ENCODE measurements at regions not wholly inside any gene's neighbourhood (a gene's known extent, or its start where the extent isn't known, plus 50 kb on each side); places are given as distances from the start of the nearest gene placed in this dataset.
A peak's percentile ranks its signal among the peaks of the same experiment; 100 is the strongest.

DNA sequence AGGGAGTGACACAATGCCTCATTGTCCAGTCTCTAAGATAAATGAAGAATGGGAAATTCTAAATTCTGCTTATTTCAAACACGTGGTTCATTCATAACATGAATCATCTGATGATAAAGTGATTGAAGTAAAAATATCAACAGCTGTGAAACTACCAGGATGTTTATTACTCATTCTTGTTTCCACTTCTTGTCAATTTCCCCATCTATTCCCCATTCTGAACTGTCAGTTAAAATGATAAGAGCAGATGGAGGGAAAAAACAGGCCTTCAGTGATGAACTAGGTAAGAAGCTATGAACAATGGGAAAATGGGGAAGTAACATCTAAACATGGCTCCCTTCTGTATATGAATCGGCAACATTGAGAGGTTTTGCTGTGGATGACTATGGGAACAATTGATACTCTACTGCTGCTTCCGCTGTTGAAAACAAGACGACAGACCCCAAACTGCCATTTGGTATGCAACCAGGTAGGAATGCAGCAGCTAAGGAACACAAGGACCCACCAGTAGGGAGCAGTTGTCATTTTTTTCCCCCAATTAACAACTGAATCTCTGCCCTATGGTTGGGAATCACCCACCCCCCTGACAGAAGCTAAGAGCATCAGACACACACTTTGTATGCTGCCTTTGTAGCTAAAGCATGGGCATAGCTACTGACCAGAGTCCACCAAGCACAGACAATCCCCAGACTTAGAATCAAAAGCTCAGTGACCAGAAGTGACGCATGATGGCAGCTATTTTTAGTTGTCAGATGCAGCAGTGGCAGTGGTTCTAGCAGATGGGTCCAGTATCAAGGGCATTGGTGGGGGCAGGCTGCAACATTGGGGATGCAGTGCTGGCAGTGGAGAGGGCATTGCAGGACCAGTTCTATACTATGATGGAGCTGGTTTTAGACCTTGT is 52.9 kb upstream of the ZNF366 start:
- Histone ChIP-seq H2AFZ (peak overlapping the region; percentile 19; the same call in 1 of the 2 replicates), H3K36me3 (ENCODE audit: insufficient read depth) (no peaks in the 10 kb centered on the region), H3K9me2 (ENCODE audit: insufficient read depth) (no peaks in the 10 kb centered on the region), H3K4me3 (no peak overlapping the region), H3F3A (replicated peaks; ENCODE audit: low read depth) (no peaks in the 10 kb centered on the region; the same call in 1 of the 2 replicates), H3K27me3 (ENCODE audit: insufficient read depth) (no peaks in the 10 kb centered on the region), H3K79me2 (replicated peaks; ENCODE audit: insufficient read depth) (no peaks in the 10 kb centered on the region), H3K4me1 (ENCODE audit: insufficient read depth) (peaks cover 33% of the 10 kb centered on the region), H4K20me1 (replicated peaks; ENCODE audit: insufficient read depth) (no peaks in the 10 kb centered on the region), H3K4me2 (peak overlapping the region; percentile 49; the same call in 1 of the 2 replicates), H3K27ac (ENCODE audit: low read depth) (peak overlapping the region; percentile 26; the same call in 1 of the 2 replicates)
- peaks cover 54% of the 10 kb centered on the region for H3K4me1 Mint-ChIP-seq
- ATAC-seq = no peak
- peak; percentile 27 for DNase-seq (ENCODE audit: low spot score)
- H3K27ac Mint-ChIP-seq = no peak overlapping the region
- H3K36me3 Mint-ChIP-seq (ENCODE audit: low read depth) = no peaks in the 10 kb centered on the region; the same call in 2 of the 3 replicates
- peaks cover 6% of the 10 kb centered on the region for H3K27me3 Mint-ChIP-seq (ENCODE audit: insufficient read depth, low read depth, poor library complexity)
- H3K4me3 Mint-ChIP-seq = no peak overlapping the region
- no peak for TF ChIP-seq CREB1 (CRISPR knock-in tag; IDR thresholded peaks at IDR 0.05; ENCODE audit: low read depth)
- peaks cover 5% of the 10 kb centered on the region for H3K9me3 Mint-ChIP-seq

DNA sequence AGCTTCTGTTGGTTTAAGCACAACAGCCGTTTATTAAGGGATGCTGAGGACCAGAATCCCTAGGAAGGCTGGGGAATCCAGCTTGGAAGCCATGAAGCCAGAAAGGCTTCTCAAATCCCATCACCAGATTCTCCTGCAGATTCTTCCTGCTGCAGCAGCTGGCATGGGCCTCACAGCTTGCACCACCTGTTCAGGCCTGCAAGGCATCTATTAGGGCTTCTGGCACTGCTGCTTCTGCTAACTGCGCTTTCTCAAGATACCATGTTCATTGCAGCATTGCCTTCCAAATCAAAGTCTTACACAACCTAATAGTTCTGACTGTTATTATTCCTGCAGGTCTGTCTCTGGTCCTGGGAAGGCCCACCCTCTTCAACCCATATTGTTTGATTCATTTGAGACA is 51.2 kb upstream of the ZNF366 start:
- Histone ChIP-seq H2AFZ (0 out of 2 replicates have a peak overlapping the region, but pooled peaks have one; percentile 19), H4K20me1 (replicated peaks; ENCODE audit: insufficient read depth) (no peaks in the 10 kb centered on the region), H3K9me2 (ENCODE audit: insufficient read depth) (no peaks in the 10 kb centered on the region; the same call in 1 of the 2 replicates), H3K27me3 (ENCODE audit: insufficient read depth) (no peaks in the 10 kb centered on the region), H3K4me3 (no peak overlapping the region), H3K4me2 (no peak overlapping the region), H3K36me3 (ENCODE audit: insufficient read depth) (no peaks in the 10 kb centered on the region), H3K27ac (ENCODE audit: low read depth) (no peak overlapping the region), H3F3A (replicated peaks; ENCODE audit: low read depth) (no peaks in the 10 kb centered on the region; the same call in 1 of the 2 replicates), H3K4me1 (ENCODE audit: insufficient read depth) (peaks cover 39% of the 10 kb centered on the region), H3K79me2 (replicated peaks; ENCODE audit: insufficient read depth) (no peaks in the 10 kb centered on the region)
- Mint-ChIP-seq H3K36me3 (ENCODE audit: low read depth) (no peaks in the 10 kb centered on the region; the same call in 2 of the 3 replicates), H3K4me1 (peaks cover 64% of the 10 kb centered on the region), H3K27ac (no peak overlapping the region), H3K9me3 (no peaks in the 10 kb centered on the region), H3K27me3 (ENCODE audit: insufficient read depth, low read depth, poor library complexity) (peaks cover 6% of the 10 kb centered on the region), H3K4me3 (no peak overlapping the region)
- ATAC-seq (no peak), DNase-seq (ENCODE audit: low spot score) (no peak)
- TF ChIP-seq ZNF114 (CRISPR knock-in tag; IDR thresholded peaks at IDR 0.05) = no peak
- no peak for TF ChIP-seq POLR2AphosphoS5 (IDR thresholded peaks at IDR 0.05; ENCODE audit: low read depth)
- no peak for TF ChIP-seq CREB1 (CRISPR knock-in tag; IDR thresholded peaks at IDR 0.05; ENCODE audit: low read depth)
- TF ChIP-seq, protein P1, sequence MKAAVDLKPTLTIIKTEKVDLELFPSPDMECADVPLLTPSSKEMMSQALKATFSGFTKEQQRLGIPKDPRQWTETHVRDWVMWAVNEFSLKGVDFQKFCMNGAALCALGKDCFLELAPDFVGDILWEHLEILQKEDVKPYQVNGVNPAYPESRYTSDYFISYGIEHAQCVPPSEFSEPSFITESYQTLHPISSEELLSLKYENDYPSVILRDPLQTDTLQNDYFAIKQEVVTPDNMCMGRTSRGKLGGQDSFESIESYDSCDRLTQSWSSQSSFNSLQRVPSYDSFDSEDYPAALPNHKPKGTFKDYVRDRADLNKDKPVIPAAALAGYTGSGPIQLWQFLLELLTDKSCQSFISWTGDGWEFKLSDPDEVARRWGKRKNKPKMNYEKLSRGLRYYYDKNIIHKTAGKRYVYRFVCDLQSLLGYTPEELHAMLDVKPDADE (IDR thresholded peaks at IDR 0.05) = no peak
- TF ChIP-seq, protein P2, sequence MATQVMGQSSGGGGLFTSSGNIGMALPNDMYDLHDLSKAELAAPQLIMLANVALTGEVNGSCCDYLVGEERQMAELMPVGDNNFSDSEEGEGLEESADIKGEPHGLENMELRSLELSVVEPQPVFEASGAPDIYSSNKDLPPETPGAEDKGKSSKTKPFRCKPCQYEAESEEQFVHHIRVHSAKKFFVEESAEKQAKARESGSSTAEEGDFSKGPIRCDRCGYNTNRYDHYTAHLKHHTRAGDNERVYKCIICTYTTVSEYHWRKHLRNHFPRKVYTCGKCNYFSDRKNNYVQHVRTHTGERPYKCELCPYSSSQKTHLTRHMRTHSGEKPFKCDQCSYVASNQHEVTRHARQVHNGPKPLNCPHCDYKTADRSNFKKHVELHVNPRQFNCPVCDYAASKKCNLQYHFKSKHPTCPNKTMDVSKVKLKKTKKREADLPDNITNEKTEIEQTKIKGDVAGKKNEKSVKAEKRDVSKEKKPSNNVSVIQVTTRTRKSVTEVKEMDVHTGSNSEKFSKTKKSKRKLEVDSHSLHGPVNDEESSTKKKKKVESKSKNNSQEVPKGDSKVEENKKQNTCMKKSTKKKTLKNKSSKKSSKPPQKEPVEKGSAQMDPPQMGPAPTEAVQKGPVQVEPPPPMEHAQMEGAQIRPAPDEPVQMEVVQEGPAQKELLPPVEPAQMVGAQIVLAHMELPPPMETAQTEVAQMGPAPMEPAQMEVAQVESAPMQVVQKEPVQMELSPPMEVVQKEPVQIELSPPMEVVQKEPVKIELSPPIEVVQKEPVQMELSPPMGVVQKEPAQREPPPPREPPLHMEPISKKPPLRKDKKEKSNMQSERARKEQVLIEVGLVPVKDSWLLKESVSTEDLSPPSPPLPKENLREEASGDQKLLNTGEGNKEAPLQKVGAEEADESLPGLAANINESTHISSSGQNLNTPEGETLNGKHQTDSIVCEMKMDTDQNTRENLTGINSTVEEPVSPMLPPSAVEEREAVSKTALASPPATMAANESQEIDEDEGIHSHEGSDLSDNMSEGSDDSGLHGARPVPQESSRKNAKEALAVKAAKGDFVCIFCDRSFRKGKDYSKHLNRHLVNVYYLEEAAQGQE (IDR thresholded peaks at IDR 0.05; ENCODE audit: unreplicated experiment) = no peak
- no peak for TF ChIP-seq EZH2 (IDR thresholded peaks at IDR 0.05; ENCODE audit: low read depth, unreplicated experiment)
- TF ChIP-seq, protein P3, sequence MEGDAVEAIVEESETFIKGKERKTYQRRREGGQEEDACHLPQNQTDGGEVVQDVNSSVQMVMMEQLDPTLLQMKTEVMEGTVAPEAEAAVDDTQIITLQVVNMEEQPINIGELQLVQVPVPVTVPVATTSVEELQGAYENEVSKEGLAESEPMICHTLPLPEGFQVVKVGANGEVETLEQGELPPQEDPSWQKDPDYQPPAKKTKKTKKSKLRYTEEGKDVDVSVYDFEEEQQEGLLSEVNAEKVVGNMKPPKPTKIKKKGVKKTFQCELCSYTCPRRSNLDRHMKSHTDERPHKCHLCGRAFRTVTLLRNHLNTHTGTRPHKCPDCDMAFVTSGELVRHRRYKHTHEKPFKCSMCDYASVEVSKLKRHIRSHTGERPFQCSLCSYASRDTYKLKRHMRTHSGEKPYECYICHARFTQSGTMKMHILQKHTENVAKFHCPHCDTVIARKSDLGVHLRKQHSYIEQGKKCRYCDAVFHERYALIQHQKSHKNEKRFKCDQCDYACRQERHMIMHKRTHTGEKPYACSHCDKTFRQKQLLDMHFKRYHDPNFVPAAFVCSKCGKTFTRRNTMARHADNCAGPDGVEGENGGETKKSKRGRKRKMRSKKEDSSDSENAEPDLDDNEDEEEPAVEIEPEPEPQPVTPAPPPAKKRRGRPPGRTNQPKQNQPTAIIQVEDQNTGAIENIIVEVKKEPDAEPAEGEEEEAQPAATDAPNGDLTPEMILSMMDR (conservative IDR thresholded peaks at IDR 0.05; ENCODE audit: low read depth in 2 of 2) = no peak
- TF ChIP-seq EZH2phosphoT487 (IDR thresholded peaks at IDR 0.05; ENCODE audit: unreplicated experiment) = no peak
- no peak for TF ChIP-seq NANOG (IDR thresholded peaks at IDR 0.05; ENCODE audit: borderline replicate concordance)
- no peak for TF ChIP-seq STAT1 (IDR thresholded peaks at IDR 0.05; ENCODE audit: unreplicated experiment)
